ENCODE measurements at regions not wholly inside any gene's neighbourhood (a gene's known extent, or its start where the extent isn't known, plus 50 kb on each side); places are given as distances from the start of the nearest gene placed in this dataset.

DNA sequence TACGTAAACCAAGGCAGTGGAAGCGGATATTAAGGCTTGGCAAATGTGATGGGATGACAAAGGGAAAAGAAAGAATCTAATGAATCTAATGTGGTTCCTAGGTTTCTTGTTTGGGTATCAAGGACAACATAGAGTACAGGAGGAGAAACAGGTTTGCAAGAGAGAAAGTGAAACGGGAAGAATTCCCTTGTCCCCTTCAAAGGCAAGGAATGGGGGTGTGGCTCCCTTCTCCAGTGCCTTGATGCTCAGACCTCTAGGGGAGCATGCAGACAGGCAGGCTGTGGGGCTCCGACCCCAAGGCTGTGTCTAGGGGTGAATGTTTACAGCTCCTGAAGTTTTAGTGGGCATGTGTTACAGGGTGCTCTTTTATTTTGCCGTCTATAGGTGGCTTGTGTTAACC is 317.5 kb upstream of the HSF2 start:
- no peak for DNase-seq

DNA sequence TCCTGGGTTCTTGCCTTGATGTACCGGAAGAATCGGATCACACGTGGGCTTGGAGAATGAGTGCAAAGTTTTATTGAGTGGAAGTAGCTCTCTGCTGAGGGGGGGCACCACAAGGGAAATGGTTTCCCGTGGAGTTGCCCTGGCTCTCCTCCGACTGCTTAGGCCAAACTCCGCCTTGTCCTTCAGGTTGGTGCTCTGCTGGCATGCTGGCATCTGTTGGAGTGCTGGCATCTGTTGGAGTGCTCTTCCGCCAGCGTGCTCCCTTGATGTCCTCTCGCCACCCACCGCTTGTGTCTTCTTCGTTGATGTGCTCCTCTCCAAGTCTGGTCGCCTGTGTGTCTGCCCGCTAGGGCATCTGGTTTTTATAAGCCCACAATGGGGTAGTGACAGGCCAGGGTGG is 317.1 kb upstream of the HSF2 start:
- DNase-seq, result no peak

DNA sequence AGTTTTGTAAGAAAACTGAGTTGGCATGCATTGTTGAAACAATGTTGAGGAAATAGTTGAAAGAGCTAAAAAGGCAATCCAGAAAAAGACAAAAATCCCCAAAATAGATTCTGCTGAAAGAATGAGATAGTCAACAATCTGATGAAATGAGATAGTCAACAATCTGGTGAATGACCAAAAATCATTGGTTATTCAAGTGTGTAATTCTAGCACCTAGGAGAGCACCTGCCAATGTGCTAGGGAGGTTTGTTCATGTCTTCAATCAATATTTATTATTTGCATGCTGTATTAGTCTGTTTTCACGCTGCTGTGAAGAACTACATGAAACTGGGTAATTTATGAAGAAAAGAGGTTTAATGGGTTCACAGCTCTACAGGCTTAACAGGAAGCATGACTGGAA is 307.1 kb upstream of the HSF2 start:
- DNase-seq, result no peak

DNA sequence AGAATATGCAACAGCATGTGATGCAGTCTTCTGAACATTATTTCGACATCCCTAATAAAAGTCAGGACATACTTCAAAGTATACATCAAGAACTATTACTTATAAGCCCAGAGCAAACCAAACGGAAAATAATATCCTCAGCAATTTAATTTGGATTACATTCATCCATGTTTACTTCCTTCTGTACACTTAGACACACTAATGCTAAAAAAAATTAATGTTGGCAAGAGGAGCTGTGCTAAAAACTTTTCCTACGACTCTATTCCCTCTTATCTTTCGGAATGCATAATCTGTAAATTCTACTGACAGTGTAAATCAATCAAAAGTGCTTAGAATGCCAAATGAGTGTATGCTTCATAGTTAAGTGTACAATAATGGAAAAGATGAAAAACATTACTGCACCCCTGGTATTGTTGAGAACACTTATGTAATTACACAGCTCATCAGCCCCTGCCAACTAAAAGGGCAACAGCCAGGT is 301.2 kb upstream of the HSF2 start:
- no peak for DNase-seq

DNA sequence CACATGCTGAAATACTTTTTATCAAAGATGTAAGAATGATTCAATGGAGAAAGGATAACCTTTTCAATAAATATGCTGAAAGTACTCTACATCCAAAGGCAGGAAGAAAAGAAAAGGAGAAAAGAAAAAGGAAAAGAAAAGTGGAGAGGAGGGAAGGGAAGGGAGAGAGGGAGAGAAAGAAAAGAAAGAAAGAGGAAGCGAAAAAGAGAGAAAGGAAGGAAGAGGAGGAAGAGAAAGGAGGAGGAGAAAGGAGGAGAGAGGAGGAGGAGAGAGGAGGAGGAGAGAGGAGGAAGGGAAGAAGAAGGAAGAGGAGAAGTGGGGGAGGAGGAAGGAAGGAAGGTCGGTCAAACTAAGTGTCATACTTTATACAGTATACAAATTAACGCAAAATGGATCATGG is 297.4 kb upstream of the HSF2 start:
- DNase-seq, result no peak

DNA sequence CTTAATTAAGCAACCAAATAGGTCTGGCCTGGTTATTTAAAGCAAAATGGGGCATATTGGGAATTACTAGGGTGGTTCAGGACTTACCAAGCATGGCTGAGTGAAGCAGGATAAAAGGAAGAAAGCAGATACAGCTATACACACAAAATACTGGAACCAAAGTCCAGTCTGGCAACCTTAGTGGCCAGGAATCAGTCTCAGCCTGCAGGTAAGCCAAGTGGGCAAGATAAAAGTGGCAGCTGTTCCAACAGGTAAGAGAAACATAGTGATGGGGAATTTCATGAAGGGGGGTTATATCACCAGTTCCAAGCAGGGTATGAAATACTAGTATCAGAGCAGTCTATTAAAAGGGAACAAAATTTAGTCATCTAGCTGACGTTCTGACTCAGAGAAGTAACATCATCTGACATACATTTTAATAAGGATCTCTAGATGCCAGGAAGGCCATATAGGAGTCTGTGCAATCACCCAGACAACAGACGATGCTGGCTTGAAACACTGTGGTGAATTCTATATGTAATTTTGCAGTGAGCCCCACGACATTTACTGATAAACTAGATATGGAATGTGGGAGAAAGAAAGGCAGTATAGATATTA is 292.1 kb upstream of the HSF2 start:
- DNase-seq, result no peak

DNA sequence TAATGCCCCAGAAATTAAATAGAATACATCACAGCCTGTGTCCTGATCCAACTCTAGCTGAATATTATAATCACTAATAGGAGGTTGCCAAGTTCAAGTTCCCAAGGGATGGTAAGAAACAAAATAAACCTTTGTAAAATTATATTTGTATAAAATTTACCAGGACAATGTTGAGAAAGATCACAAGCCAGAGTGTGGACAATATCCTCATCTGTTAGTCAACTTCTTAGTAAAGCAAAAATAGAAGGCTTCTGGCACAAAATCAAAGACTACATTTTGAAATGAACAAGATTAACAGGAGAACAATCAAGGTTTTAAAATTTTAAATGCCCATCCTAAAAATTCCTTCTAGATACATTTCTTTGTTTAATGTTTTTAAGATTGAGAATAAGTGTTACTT is 290.4 kb upstream of the HSF2 start:
- DNase-seq, result no peak

DNA sequence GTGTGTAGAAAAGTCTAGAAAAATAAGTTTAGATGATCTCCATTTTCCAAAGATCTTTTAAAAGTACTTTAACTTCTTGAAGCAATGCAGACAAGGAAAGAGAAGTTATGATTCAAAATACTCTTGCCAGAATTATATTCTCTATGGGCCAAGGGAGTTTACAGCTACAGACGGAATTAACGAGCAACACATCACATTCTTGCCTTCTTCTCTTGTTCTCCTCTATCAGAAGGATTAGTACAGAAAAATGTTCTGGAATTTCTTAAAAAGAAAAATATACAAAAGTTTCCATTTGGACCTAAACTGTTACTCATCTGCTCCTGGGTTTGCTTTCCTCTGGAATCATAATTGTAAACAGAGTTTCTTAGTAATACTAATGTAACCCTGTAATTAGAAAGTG is 284.7 kb upstream of the HSF2 start:
- DNase-seq, result no peak

DNA sequence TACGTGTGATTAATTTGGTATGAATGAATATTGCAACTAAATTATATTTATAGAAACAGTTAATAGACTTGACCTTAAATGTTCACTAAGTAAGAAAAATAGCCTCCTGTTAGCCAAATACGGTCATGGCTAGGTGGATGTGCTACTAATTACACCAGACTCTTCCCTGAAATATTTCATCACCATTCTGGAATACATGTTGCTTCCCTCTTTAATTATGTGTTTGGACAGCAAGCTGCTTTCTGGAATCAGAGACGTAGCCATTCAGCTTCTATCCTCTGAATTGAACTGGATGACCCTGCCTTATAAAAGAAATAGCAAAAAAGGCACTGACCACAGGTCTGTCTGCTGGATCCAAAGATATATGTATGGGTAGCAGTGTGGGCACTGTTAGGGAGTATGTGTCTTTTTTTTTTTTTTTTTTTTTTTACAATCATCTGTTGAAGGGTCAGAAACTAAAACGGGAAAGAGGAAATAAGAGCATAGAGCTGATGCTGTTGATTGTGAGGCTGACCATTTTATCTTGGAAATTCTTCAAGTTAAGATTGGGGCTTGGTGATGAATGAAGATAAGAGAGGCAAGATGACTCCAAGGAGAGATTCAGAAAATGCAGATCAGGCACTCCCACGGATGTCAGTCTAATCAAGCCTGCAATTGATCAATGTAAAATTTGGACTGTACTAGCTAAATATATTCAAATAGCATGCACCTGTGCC is 283.2 kb upstream of the HSF2 start:
- DNase-seq, result no peak

DNA sequence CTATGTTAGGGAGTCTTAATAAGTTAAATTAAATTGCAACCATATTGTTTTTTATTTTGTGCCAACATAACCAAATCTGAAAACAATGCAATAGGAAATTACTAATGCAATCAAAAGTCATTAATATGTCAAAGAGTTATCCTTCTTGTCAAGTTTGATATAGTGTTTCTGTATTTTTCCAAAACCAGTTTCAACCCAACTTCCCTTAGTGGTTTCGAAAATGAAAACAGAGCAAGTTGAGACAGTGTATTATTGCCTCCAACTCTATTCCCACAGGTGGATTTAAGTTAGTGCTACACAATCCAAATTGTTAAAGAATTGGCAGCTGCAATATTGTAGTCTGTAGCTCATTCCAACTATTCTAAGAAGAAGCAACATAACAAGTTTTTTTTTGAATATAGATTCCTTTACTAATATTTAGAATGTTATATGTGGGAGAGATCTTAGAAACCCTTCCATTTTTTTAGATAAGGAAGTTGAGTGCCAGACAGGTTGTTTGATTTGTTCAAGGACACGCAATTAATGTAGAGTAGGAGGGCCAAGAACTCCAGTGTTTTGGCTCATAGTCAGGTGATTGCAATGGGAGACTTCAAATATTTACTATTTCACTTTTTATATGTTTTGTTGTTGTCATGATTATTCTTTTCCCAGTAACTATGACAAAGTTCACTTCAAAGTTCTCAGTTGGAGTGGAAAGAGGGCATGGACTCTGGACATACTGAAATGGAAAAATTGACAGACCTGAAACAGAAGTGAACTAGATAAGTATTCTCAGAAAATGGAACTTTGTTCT is 282.4 kb upstream of the HSF2 start:
- DNase-seq, result no peak

DNA sequence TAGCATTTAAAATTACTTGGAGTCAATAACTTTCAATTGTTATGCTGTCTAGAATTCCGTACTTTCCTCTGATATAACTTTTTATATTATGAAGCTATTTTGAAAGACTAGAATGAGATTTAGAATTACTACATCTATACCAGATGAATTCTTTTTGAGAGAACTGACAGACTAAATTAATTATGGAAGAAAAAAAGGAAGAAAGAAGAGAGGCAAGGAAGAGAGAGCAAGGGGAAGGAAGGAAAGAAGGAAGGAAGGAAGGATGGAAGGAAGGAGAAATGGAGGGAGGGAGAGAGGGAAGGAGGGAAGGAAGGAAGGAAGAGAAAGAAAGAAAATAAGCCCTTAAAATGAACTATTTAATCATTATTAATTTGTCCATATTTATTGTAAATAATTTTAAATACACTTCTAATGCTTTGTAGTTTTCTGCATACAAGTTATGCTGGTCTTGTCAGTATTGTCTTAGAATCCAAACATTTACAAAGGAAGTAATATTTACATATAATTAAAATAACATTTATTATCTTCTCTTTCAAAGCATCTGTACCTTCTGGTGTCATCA is 280.4 kb upstream of the HSF2 start:
- DNase-seq, result no peak

DNA sequence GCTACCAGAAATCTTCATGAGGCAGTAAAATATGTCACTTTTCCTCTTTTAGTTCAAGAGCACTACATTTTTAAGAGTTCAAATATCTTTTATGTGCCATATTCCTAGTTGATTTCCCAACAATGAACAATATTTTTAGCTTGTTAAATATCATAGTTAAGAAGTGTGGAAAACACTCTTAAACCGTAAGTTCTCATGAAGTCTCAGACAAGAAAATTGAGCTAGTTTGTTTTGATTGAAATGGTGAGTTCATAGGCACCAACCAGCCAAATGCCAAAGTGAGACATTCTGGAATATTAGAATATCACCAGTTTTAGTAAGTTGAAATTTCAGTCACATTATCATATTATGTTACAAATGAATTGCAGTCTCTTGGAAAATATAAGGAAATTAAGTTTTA is 277.2 kb upstream of the HSF2 start:
- DNase-seq, result no peak

DNA sequence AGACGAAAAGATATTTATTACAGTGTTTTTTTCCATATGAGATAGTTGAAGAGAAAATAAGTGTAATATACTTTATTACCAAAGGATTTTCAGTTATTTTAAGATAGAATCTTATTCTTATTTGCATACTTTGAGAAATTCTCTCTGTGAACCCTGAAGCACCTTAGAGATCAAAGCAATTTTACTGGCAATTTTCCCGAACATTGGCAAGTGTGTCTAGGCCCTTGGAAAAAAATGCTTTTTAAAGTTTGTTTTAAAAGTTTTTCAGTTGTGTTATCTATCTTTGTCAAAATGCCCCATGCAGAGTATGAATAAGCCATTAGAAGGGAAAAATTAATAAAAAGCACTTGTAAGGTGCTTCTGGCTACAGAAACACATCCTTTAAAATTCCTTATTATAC is 276.8 kb upstream of the HSF2 start:
- no peak for DNase-seq

DNA sequence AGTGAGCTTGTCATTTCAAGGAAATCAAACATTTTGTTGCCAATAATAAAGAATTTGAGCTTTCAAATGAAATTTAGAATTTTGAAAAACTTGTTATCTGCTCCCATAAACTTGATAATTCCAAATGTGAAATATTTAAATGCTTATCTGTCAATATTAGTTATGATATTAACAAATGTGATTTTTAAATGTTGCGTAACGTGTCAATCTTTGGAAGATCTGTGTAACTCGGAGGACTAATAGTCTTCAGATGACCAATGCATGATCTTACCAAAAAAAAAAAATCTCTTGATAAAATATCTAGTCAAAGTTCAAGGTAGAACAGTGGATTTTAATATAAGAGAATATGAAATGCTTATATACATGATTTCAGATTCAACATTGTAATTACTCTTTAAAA is 274.5 kb upstream of the HSF2 start:
- DNase-seq, result no peak

DNA sequence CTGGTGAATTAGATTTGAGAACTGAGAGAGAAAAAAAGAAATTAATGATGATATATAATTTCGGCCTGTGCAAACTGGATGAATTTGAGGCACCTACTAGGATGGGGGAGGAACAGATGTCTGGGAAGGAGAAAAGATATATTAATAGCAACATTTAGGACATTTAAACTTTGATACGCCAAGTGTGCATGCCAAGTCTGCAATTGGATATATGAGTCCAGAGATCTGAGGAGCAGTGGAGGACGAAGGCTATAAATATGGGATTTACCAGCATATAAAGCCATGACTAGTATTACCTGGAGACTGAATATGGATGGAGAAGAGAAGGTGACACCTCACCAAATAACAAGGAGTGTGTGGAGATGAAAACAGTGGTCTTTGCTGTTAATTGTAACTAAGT is 272.6 kb upstream of the HSF2 start:
- DNase-seq, result no peak

DNA sequence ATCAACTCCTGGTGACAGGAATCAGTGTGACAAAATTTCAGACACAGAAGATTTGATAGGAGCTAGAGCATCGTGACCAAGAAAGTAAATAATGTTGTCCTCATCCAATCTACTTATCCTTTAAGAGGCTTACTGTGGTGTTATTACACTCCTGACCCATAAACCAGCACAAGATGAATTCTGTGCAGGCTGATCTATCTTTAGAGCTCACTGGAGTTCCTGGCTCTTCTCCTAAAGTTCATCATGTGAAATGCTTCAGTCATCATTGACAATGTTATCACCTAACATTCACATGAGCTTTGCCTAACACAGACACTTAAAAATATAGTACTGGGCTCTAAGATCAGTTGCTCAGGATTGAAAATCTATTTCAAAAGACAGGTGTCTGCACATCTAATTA is 271.0 kb upstream of the HSF2 start:
- no peak for DNase-seq

DNA sequence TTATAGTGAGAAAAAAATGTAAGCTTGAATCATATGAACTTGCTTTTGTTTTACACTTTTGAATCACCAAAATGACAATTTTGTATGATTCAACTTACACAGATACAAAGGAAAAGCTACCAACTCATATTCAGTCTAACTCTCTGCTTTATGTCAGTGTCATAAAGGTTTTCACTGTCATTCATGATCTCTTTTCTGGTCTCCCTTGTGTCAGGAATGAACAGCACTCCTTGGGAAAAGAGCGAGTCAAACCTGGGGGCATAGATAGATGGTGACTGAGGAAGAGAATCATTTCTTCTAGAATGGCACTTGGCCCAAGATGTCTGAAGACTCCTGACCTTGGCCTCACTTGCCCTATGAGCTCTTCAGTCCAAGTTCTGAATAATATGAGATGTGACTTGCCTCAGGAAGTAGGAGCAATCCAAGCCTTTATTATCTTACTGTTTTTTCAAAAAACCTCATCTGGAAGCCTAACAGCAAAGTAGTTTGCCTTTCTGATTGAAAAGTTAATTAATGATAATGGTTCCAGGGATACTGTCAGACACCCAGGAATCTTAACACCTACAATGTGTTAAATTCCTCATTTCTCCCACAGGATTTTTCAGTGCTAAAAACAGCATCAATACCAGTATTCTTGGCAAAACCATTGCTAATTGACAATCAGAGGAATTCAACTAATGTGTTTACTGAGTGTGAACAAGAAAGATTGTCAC is 270.0 kb upstream of the HSF2 start:
- DNase-seq, result no peak

DNA sequence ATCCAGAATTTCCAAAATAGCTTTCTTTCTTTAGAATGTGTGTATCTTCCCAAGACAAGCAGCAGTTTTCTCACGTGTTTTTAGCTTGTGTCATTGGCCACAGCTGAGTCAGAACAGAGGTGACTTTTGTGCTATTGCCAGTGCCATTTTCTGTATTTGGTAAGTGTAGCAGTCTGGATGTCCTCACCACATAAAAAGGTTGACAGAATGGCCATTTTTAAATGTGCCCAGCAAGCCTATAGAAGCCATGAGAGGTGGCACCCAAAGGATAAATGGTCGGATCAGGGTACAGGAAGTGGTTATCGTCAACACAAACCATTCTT is 269.5 kb upstream of the HSF2 start:
- DNase-seq, result no peak

DNA sequence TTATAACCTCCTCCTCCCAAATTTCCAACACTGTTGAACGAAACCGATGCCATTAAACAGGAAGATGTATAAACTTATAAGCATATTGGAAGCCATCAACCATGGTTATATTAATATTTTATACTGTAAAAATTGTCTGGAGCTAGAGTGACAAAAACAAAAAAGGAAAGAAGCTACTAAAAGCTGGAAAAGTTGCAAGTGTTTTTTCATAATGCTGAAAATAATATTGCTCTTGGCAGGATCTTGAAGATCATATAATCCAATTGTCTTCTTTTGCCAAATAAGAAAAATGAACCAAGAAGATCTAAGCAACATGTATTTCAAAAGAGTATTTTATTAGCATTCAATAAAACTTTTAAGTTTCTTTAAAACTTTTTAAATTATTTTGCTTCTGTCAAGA is 268.9 kb upstream of the HSF2 start:
- DNase-seq, result no peak

DNA sequence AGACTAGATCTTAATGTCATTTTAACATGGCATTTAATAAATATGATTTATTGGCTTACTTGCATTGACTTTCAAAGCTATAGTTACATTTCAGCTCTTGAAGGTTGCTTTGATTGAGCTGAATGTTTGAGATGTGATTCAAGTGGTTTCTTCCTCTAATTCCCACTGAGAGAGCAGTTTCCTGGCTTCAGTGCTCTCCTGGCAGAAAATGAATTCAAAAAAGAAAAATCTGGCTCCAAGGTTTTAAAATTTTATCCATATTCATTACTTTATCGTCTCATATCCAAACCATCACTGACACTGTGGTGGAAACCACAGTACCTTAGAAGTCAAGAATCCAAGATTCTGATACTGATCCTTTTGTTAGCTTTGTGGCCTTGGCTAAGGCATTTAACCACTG is 263.1 kb upstream of the HSF2 start:
- no peak for DNase-seq

DNA sequence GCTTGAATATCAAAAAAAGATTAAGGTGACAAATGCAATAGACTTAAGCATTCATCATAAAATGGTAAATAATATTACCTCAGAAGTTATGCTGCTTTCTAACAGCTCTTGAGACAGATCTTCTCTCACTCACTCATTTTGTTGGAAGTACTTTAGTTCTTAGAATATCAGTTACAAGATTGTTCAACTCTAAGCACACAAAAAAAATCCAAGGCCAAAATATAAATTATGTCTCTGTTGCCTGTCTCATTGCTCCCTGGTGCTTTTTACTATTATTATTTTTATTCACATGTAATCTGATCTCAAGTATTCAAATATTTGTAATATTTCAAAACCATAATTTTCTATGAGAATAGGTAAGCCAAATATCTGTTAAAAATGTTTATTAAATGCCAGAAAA is 259.4 kb upstream of the HSF2 start:
- no peak for DNase-seq

DNA sequence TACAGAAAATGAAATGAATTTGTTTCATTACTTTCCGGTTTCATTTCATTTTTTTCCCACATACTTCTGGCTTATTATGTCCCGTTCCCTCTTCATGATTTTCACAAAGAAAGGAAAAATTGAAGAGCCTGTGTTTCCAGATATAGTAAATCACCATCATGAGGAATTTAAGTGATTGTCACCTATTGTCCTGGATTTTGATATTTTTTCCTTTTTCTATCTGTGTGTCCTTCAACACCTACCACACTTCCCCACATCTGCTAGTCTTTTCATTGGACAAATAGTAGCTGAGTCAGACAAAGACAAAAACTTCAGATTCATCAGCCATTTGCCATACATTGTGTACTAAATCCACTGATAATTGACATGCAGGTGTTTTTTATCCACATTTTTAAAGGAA is 258.2 kb upstream of the HSF2 start:
- DNase-seq, result no peak

DNA sequence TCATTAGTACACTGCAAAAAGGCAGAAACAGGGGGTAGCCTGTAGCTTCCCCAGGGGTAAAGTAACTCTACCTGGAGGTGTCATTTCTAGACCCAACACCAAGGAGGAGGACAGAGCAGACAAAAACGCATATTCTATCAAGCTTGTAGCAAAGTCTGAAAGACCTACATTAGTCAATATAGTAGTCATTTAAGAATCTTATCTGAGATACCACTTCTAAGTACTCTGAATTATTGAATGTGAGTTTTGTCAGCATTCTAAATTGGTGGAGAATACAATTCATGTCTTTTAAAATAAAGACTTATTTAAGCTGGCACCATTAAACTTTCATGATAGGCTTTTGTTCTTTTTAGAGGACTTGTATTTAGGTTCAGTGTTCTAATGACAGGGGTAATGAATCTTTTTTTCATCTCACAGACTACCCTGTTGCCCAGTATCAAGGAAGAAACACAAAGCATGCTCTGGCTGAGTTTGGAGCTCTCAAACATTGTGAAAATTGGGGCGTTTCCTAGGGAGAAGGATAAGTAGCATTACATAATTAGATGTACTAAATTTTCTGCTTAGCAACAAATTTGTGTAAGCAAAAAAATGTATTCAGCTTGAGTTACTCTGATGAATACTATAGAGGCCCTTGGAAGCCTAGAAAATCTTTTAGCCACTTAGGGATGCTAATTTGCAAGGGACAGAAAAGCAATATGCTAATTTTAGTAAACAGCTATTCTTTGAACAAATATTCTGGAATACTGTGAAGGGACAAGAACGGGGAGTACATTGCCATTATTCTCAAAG is 255.4 kb upstream of the HSF2 start:
- no peak for DNase-seq

Measured in hematopoietic multipotent progenitor cell treated with erythropoietin and hydrocortisone succinate and interleukin-3 and kit ligand, for 8 days (in vitro differentiated cells).